DMS 273 (cell line): ENCODE measurements at regions not wholly inside any gene's neighbourhood (a gene's known extent, or its start where the extent isn't known, plus 50 kb on each side); places are given as distances from the start of the nearest gene placed in this dataset.
"Not testable (repeated sequence)": the region's sequence is repeated elsewhere in the genome, so short reads cannot be mapped to it uniquely, and the experiment has no call there.

ENCODE experiments used
- DNase-seq: peaks from one replicate; lab custom pipeline; 2025; ENCODE audit not compliant: unreplicated experiment; lab: John Stamatoyannopoulos, UW

DNA sequence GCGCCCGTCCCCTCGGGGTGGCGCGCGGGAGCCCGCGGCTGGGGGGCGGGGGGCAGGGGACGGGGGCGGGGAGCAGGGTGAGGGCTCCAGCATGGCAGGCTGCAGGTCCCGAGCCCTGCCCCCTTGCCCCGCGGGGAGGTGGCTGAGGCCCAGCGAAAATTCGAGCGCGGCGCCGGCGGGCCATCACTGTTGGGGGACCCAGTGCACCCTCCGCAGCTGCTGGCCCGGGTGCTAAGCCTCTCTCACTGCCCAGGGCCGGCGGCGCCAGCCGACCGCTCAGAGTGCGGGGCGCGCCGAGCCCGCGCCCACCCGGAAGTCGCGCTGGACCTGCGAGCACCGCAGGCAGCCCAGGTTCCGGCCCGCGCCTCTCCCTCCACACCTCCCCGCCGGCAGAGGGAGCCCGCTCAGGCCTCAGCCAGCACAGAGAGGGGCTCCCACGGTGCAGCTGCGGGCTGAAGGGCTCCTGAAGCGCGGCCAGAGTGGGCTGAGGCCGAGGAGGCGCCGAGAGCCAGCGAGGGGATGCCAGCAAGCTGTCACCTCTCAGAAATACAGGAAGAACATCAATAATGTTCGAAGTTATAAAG, 290.8 kb upstream of the PRSS16 start:
- peak; percentile 87 for DNase-seq

DNA sequence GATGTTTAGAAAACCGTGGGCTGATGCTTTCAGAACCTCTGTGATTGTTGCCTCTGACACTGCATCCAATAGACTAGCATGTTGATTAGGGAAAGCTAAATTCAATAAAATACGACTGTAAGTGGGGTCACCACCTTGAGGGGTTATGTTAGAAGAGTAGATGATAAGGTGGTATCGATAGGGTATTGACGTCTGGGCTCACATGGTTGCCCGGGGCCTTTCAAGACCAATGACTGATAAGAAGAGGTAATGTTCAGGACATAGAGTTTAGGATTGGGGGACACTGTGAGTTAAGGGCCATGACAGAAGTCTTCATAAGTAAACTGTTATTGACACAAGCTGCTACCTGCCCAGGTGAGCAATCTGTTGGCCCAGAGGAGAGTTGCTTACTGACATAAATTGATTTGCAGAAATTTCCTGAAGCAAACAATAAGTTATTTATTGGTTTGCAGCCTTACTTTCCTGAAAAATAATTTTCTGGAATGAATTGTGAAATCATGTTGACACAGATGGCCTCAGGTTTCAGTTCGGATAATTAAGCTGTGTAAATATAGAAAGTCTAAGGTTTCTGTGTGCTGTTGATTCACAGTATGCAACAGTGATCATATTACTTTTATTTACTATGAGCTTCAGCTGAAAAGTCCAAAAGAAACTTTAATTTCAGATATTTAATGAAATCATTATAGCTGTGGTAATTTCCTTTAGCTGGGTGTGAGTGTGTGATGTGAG, 289.9 kb upstream of the PRSS16 start:
- DNase-seq: peak; percentile 15

DNA sequence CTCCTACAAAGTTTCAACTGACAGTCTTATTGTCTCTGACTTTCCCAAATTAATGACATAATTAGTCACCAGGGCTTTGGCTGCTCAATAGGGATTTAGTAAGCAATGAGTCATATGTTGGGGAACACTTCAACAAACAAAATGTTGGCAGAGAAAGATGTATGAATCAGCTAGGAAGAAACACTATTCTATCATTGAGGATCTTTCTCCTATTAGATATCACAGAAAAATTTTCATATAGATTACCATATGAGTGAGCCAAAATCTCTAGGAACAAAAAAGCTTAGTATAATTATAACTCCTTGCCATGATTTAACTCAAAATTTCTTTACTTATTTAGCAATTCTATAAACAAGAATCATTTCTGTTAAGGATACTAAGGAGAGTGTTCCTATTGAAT, 286.3 kb upstream of the PRSS16 start:
- DNase-seq: not testable (repeated sequence)

DNA sequence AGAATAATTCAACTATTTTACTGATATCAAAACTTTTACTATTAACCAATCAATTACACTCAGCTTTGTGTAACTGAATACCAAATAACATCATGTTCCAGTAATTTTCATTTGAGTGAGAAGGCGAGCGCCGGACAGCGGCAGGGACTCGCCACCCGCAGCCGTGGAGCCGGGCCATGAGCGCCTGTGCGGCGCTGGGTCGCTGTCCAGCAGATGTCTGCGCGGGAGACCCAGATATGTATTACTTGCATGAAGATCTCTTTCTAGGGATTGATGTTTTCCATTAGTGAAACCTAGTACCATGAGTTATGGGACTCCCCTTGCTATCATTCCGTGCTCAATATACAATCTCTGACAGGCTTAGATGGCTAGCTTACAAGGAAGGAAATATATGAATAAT, 245.1 kb upstream of the PRSS16 start:
- DNase-seq: no peak

DNA sequence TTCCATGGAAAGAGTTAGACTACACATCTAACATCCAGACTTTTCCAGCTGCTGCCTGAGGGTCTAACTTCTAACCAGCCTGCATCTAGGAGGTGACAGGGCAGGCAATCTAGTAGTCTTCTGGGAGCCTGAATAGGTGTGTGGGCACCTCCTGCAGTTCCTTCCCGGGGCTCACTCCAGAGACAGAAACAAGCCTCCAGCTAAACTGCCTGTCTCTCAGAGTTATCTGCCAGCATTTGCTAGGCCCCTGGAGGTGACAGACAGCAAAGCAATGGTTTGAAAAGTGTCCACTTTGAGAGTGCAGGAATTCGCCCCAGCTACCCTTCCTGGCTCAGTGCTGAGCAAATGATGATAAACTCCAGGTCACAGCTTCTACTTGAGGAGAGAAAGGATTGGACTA, 240.5 kb upstream of the PRSS16 start:
- DNase-seq: no peak

DNA sequence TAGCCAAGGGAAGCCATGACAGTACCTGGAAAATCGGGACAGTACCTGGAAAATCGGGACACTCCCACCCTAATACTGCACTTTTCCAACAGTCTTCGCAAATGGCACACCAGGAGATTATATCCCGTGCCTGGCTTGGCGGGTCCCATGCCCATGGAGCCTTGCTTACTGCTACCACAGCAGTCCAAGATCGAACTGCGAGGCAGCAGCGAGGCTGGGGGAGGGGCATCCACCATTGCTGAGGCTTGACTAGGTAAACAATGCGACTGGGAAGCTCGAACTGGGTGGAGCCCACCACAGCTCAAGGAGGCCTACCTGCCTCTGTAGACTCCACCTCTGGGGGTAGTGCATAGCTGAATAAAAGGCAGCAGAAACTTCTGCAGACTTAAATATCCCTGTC, 238.9 kb upstream of the PRSS16 start:
- not testable (repeated sequence) for DNase-seq

DNA sequence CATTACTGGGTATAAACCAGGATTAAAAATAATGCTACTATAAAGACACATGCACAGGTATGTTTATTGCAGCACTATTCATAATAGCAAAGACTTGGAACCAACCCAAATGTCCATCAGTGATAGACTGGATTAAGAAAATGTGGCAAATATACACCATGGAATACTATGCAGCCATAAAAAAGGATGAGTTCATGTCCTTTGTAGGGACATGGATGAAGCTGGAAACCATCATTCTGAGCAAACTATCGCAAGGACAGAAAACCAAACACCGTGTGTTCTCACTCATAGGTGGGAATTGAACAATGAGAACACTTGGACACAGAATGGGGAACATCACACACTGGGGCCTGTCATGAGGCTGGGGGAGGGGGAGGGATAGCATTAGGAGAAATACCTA, 233.4 kb upstream of the PRSS16 start:
- DNase-seq: not testable (repeated sequence)

DNA sequence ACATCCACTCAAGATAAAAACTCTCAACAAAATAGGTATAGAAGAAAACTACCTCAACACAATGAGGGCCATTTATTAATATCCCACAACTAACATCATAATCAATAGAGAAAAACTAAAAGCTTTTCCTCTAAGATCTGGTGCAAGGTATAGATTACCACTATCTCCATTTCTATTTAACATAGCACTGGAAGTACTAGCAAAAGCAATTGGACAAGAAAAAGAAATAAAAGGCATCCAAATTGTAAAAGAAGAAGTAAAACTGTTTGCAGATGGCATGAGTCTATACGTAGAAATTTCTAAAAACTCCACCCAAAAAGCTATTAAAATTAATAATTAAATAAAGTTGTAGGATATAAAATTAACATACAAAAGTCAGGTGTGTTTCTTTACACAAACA, 230.8 kb upstream of the PRSS16 start:
- no peak for DNase-seq

DNA sequence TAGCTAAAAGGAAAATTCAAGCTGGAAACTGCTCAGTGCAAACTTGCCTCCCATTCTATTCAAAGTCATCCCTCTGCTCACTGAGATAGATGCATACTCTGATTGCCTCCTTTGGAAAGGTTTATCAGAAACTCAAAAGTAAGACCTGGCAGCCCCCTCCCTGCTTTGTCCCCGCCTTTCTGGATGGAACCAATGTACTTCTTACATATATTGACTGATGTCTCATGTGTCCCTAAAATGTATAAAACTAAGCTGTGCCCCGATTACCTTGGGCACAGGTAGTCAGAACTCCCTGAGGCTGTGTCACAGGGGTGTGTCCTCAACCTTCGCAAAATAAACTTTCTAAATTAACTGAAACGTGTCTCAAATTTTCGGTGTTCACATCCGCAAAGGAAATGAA, 229.1 kb upstream of the PRSS16 start:
- not testable (repeated sequence) for DNase-seq

DNA sequence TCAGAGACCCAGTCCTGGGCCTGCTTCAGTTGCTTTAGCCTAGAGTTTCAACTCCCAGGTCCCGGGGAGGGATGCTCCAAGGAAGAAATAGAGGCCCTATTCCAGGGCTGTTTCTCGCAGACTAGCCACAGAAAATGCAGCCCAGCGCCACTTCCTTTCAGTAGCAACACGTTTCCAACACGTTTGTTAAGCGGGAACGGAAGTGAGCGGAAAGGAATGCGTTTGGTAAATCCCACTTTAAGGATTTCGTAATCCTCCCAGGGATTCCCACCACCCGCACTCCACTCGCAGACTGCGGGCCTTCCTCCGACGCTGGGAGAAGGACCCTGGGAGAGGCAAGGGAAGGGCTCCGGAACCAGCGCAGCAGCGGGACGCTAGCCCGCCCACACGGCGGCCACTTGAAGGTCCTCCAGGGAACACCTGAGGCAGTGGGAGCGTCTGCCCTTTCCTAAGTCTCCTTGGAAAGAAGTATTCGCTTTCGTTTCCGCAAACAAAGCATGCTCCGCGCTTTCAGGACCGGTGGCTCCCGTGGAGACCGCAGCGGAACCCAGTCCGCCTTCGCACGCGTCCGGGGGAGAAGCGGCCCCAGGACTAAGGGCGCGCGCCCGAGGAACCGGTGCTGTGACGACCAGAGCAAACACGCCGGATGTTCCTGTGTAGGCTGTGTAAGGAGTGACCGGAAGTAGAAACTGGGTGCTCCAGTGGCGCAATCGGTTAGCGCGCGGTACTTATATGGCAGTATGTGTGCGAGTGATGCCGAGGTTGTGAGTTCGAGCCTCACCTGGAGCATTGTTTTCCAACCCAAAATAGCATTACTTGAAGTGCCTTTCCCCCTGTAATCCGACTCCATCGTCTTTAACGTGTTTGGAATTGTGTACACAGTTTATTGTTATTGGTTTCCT, 227.6 kb upstream of the PRSS16 start:
- peak; percentile 93 for DNase-seq

DNA sequence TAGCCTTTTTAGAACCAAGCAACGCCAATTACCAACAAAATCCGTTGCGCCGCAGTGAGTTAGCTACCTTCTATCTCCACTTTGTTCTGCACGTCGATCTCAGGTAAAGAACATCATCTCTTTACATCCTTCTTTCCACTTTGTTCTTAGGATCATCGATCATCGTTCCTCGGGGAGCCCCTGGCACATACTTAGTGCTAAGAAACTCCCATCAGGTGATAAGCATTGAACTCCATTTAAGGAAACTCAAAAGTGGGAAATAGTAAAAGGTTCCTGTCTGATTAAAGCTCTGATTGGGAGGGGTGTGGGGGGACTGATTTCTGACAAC, 227.0 kb upstream of the PRSS16 start:
- DNase-seq: no peak

DNA sequence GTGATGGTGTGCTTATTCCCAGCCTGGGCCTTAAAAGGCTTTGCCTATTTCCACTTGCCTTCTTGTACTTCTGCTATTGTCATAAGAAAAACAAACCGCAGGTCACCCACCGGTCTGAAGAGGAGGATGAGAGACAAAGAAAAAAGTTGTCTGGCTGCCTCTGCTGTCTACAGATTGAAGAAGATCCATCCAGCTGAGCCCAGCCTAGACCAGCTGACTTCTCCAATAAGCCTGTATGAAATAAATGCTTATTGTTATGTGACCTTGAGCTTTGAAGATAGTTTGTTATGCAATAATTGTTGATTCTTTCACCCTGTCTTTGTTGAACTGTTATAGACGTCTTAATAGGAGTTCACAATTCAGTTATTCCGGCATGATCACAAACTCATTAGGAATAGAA, 223.8 kb upstream of the PRSS16 start:
- no peak for DNase-seq

DNA sequence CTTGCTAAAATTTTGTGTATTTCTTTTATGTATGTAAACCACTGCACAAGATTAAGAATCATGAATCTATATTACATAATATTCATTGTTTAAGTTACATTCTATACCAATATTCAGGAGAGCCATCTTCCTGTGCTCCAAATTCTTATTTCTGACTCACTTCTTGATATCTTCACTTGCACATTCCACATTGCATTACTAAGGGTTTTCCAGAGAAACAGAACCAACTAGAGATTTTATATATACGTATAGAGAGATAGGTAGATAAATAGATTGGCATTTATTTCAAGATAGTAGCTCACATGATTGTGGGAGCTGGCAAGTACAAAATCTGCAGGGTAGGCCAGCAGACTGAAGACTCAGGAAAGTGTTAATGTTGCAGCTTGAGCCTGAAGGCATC, 222.2 kb upstream of the PRSS16 start:
- no peak for DNase-seq

DNA sequence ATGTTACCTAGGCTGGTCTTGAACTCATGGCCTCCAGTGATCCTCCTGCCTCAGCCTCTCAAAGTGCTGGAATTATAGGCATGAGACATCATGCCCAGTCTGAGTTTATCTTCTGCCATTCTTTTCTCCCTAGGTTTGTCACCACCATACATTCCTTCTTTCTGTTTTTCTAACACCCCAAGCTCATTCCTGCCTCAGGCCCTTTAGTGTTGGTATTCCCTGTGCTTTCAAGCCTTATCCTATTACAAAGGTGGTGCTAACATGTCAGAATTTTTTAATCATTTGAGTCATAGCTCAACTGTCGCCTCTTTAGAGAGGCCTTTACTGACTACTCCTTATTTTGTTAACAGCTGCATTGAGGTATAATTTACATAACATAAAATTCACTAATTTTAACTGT, 221.1 kb upstream of the PRSS16 start:
- no peak for DNase-seq

DNA sequence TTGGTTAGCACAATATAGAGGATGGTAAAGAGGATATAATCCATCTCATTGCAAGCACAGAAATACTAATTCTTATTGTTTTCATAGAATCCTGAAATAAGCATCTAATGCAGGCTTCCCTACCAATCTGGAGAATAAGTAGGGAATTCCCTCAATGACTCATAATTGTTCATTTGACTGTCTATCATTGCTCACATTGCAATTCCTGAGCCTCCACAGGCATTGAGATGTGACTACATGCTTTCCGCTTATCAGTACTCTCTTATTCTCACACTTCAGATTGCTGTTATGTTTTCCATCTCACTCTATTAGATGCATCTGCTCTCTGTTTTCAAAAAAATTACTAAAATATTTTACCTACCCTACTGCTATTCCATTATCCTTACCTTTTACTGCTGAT, 216.2 kb upstream of the PRSS16 start:
- DNase-seq: no peak

DNA sequence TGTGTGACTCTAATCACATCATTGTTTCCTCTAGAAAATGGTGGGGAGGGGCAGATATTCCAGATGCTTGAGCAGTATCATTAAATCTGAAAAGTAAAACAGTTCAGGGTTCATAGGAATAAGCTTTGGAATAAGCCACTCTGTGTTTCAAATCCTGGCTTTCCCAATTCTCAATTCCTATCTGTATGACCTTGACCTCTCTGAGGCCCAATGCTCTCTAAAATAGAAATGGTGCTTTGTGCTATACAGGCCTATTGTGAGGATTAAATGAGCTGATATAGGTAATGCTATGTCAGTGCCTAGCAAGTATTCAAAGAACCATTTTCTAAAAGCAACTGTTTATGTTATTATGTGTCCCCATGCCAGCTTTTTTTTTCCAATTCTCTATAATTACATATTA, 209.0 kb upstream of the PRSS16 start:
- no peak for DNase-seq

DNA sequence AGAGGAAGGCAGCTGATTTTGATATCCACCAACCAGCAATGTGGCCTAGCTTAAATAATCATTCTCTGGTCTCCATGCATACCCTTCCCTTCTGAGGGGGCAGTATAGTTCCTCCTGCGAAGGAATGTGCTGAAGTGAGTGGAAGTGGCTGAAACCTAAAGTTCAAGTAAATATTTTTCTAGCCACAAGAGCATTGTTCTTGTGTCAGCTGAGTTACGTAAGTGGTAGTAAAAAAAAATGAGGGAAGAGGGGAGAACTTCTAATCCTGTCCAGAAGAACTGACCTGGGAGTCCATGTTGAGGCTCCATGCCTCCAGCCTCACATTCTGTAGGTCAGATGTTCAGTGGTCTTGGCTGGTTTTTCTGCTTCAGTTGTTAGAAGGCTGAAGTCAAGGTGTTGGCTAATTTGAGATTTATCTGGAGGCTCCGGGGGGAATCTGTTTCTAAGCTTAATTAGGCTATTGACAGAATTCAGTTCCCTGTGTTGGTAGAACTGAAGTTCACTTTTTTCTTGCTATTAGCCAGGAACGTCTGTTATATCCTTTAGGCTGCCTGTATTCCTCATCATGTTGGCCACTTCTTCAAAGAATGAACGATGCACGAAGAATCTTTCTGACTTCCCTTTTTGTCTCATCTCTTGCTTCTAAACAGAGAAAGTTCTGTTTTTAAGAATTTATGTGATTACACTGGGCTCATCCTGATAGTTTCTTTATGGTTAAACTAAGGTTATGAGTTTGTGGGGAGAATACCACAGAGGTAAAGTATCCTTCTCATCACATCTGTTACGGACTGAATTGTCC, 207.1 kb upstream of the PRSS16 start:
- no peak for DNase-seq

DNA sequence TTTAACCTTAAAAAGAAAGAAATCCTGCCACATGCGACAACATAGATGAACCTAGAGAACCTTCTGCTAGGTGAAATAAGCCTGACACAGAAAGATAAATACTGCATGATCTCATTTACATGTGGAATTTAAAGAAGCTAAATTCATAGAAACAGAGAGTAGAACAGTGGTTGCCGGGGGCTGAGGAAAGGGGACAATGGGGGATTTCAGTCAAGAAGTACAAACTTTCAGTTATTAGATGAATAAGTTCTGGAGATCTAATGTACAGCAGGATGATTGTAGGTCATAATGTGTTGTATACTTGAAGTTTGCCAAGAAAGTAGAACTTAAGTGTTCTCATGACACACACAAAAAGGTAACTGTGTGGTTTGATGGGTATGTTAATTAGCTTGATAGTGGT, 204.3 kb upstream of the PRSS16 start:
- no peak for DNase-seq

DNA sequence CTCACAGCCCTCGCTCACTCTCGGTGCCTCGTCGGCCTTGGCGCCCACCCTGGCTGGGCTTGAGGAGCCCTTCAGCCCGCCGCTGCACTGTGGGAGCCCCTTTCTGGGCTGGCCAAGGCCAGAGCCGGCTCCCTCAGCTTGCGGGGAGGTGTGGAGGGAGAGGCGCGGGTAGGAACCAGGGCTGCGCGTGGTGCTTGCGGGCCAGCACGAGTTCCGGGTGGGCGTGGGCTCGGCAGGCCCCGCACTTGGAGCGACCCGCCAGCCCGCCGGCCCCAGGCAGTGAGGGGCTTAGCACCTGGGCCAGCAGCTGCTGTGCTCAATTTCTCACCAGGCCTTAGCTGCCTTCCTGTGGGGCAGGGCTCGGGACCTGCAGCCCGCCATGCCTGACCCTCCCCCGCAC, 202.4 kb upstream of the PRSS16 start:
- DNase-seq: not testable (repeated sequence)

DNA sequence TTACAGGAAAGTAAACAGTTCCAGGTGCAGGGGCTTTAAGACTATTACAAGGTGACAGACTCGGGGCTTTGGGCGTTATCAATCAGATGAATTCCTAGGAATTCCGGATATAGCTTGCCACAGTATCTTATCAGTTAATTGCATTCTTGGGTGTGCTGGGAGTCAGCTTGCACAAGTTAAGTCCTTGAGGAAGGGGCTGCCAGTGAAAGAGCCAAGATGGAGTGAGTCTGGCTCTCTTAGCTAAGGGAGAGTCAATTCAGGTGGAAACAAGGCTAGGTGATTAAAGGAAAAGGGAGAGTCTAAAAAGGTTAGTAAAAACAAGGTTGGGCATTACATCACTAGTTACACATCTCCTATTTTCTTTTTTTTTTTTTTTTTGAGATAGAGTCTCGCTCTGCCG, 199.8 kb upstream of the PRSS16 start:
- DNase-seq: not testable (repeated sequence)
